Lower leg skin (tissue), 4 donors: ENCODE measurements at regions not wholly inside any gene's neighbourhood (a gene's known extent, or its start where the extent isn't known, plus 50 kb on each side); places are given as distances from the start of the nearest gene placed in this dataset.
A peak's percentile ranks its signal among the peaks of the same experiment; 100 is the strongest.

ENCODE experiments used
- DNase-seq, 2 donors: peaks; one replicate each; pipeline ENCODE4 v3.0.0-alpha.2; 2019; ENCODE audit warnings: low spot score in 2 of 2
- H3K4me3 ChIP-seq: fragments of 200-600 bp; sonication (generic); 2 replicates; pipeline ENCODE4 v1.5.1; 2017; ENCODE audit warnings: mild to moderate bottlenecking, low read depth; ENCODE audit not compliant: poor library complexity, severe bottlenecking
- POLR2A ChIP-seq, 2 donors: fragments of 450-650 bp; IDR thresholded peaks; one replicate each; pipeline ENCODE4 v1.6.1; 2016 to 2017; ENCODE audit warnings: antibody characterized with exemption in 2 of 2, mild to moderate bottlenecking in 1 of 2, moderate library complexity in 1 of 2
- WGBS, 2 donors: methylation state at CpG; one replicate each; pipeline ENCODE4 v1.1.5; 2018; 5-methylcytosine and 5-hydroxymethylcytosine counted together
- intact Hi-C: fragments of 100-400 bp; cut with DNase I; formaldehyde crosslinking; loops from one replicate; pipeline ENCODE4 v1.15.0; 2023; ENCODE audit warnings: low total_unique reads
- TF ChIP-seq, protein P1 (sequence below), 3 donors: fragments of 450-650 bp; IDR thresholded peaks; one replicate each; pipeline ENCODE4 v1.5.1; 2016; ENCODE audit warnings: antibody characterized with exemption in 3 of 3, mild to moderate bottlenecking in 3 of 3, moderate library complexity in 2 of 3

DNA sequence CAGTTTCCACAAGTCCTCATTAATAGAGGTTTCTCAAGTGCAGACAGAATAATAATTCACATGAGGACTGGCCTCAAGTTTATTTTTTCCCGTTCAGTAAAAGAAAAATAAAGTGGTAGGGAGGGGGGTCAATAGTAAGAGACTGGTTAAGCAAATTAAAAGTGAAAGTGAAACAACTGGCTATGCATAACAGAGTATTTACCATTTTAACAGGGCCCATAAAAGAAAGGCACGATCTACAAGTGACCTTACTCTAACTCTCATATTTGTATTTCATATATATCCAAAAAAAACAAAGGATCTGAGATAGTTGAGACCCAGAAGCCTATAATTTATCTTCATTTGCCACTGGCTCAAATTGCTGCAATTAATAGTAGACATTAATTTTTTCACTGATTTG, 686.3 kb downstream of the NTRK3 start:
- TF ChIP-seq, protein P1, sequence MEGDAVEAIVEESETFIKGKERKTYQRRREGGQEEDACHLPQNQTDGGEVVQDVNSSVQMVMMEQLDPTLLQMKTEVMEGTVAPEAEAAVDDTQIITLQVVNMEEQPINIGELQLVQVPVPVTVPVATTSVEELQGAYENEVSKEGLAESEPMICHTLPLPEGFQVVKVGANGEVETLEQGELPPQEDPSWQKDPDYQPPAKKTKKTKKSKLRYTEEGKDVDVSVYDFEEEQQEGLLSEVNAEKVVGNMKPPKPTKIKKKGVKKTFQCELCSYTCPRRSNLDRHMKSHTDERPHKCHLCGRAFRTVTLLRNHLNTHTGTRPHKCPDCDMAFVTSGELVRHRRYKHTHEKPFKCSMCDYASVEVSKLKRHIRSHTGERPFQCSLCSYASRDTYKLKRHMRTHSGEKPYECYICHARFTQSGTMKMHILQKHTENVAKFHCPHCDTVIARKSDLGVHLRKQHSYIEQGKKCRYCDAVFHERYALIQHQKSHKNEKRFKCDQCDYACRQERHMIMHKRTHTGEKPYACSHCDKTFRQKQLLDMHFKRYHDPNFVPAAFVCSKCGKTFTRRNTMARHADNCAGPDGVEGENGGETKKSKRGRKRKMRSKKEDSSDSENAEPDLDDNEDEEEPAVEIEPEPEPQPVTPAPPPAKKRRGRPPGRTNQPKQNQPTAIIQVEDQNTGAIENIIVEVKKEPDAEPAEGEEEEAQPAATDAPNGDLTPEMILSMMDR (IDR thresholded peaks at IDR 0.05): no peak
- no peak for TF ChIP-seq POLR2A (IDR thresholded peaks at IDR 0.05)
- DNase-seq: no peak
- 47 to 57% methylated on average over 2 of the region's 2 CpGs for WGBS, 2 donors
- intact Hi-C loops: no loop called here
- no peak overlapping the region for H3K4me3 ChIP-seq

DNA sequence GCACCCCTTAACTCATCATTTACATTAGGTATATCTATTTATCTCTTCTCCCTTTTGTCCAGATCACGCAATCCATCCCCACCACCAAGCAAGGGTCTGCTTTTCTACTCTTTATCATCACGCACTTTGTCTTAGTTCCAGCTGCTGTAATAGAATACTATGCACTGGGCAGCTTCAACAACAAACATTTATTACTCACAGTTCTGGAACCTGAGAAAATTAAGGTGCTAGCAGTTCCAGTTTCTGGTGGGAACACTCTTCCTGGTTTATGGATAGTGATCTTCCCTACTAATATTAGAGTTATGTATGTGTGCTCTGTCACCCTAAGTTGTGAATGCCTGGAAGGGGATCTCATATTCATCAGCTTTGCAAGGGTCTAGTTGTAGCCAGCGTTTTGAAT, 687.0 kb downstream of the NTRK3 start:
- no peak overlapping the region for H3K4me3 ChIP-seq
- DNase-seq: no peak
- TF ChIP-seq, protein P1 (IDR thresholded peaks at IDR 0.05): no peak
- TF ChIP-seq POLR2A (IDR thresholded peaks at IDR 0.05): no peak
- 87% methylated on average over 3 of the region's 3 CpGs for WGBS, 2 donors
- intact Hi-C loops: no loop called here

DNA sequence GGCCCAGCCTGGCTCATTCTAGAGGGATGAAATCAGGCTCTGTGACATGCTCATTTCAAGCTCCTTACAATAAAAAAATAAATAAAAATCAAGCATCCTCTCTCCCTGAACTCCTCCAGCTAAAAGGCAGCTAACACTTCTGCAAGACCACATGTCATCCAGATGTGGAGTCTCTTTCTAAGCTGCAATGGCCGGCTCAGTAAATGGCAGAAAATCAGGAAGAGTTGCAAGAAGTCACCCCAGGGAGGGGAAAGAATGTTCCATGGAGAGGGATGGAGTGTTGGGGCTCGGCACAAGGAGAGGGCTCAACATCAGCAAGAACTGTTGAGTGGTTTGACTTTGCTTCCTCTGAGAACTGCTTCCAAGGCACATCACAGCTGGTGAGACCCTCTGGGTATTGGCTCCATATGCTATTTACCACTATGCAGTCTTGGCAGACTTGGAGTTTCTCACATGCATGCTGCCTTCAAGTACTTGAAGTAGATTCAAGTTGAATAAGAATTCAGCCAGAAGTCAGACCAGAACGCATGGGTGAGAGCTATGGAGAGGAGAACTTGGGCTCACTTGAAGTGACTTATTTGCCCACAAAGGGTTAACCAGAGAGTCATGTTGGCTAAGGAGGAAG, 689.0 kb downstream of the NTRK3 start:
- peak in 1 of 2 donors; percentile 15 for DNase-seq
- intact Hi-C loops: no loop called here
- TF ChIP-seq, protein P1 (IDR thresholded peaks at IDR 0.05): no peak
- no peak for TF ChIP-seq POLR2A (IDR thresholded peaks at IDR 0.05)
- WGBS, 2 donors: 50 to 55% methylated on average over 3 of the region's 3 CpGs
- H3K4me3 ChIP-seq: no peak overlapping the region

DNA sequence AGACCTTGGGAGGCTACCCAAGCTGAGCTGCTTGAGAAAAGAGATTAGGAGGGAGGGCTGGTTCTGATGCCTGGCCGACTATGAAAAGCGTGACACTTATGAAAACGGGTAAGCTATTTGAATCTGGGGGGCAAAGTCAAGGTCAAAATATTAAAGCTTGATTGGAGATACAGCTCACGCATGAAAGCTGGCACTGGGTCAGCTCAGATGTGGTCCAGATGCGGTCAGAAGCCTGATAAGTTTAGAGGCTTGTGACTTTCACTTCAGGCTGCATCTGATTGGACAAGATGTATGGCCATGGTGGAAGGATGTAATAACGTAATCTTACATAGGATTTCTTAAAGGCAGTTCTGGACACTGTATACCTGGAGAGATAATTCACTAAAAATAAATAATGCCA, 690.3 kb downstream of the NTRK3 start:
- intact Hi-C loops: no loop called here
- no peak for TF ChIP-seq POLR2A (IDR thresholded peaks at IDR 0.05)
- TF ChIP-seq, protein P1 (IDR thresholded peaks at IDR 0.05): no peak
- H3K4me3 ChIP-seq: no peak overlapping the region
- WGBS, 2 donors: 58 to 62% methylated on average over 6 of the region's 6 CpGs
- no peak for DNase-seq

DNA sequence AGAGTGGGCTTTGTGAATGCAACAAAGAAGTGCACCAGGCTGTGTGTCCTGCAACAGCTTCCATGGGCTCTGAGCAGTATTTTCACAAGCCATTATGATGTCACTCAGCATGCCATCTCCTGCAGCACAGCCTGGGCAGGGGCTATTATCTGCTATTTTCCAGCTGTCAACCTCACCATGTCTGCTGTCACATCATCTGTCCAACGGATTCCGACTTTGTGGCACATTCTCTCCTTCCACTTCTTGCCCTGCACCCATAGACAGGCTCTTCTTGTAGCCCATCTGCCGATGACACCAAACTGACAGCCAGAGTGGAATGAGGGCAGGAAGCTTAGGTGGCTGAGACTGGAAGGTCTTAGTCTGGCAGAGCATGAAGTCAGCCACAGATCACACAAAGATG, 691.9 kb downstream of the NTRK3 start:
- DNase-seq: no peak
- TF ChIP-seq POLR2A (IDR thresholded peaks at IDR 0.05): no peak
- TF ChIP-seq, protein P1 (IDR thresholded peaks at IDR 0.05): no peak
- 90 to 91% methylated on average over 3 of the region's 3 CpGs for WGBS, 2 donors
- H3K4me3 ChIP-seq: no peak overlapping the region
- intact Hi-C loops: no loop called here

DNA sequence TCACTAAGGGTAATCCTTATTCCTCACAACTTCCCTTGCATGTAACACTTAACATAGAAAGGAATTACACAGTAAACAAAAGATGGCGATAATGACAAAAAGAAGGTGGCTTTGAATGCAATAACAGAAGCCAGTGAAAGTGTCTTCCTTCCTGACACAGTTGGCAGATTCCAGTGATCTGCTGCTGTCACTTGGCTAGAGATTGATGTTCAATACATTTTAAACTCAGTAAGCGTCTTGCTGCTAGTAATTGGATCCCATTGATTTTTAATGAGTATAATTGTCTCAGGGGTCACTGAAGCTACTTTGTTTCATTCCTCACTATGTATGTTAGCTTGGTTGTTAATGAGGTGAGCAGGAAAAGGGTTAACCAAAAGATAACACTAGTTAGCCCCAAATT, 692.7 kb downstream of the NTRK3 start:
- WGBS, 2 donors: 46 to 54% methylated on average over 2 of the region's 2 CpGs
- DNase-seq: no peak
- no peak overlapping the region for H3K4me3 ChIP-seq
- TF ChIP-seq POLR2A (IDR thresholded peaks at IDR 0.05): no peak
- TF ChIP-seq, protein P1 (IDR thresholded peaks at IDR 0.05): no peak
- intact Hi-C loops: no loop called here
